Uterus (tissue), 2 donors: ENCODE measurements at regions not wholly inside any gene's neighbourhood (a gene's known extent, or its start where the extent isn't known, plus 50 kb on each side); places are given as distances from the start of the nearest gene placed in this dataset.

Experiments
- CTCF ChIP-seq, 4 experiments: fragments of 200-600 bp in 2 of 4; fragments of 450-650 bp in 2 of 4; sonication (generic) in 2 of 4; IDR thresholded peaks; one replicate each; pipeline ENCODE4 v1.5.1; 2016 to 2019; ENCODE audit warnings: antibody characterized with exemption in 4 of 4, mild to moderate bottlenecking in 2 of 4, moderate library complexity in 1 of 4
- POLR2A ChIP-seq, 2 donors: fragments of 450-650 bp; IDR thresholded peaks; one replicate each; pipeline ENCODE4 v1.6.1; 2016; ENCODE audit warnings: antibody characterized with exemption in 2 of 2, mild to moderate bottlenecking in 1 of 2, moderate library complexity in 1 of 2

GRCh38 chr21:35504951-35505466 lies 455.9 kb upstream of the RUNX1 start:
- TF ChIP-seq CTCF (IDR thresholded peaks at IDR 0.05): no peak
- no peak for TF ChIP-seq POLR2A (IDR thresholded peaks at IDR 0.05)
